Common myeloid progenitor, CD34-positive (primary cell): ENCODE measurements at regions not wholly inside any gene's neighbourhood (a gene's known extent, or its start where the extent isn't known, plus 50 kb on each side); places are given as distances from the start of the nearest gene placed in this dataset.

Experiments
- CTCF ChIA-PET: fragments of 350-600 bp; sonication (Branson Sonifier 250); formaldehyde crosslinking; loops from one replicate; lab custom pipeline; 2021; ENCODE audit warnings: antibody characterized with exemption; lab: Charles Lee
- POLR2A ChIA-PET: fragments of 350-600 bp; sonication (Branson Sonifier 250); formaldehyde crosslinking; loops from one replicate; lab custom pipeline; 2021; ENCODE audit warnings: antibody characterized with exemption; lab: Charles Lee
- DNase-seq, 3 donors: peaks; one replicate each; pipeline versions ENCODE4 v3.0.0 to v3.0.0-alpha.2; 2013
- H3K27ac ChIP-seq, 2 experiments: 1 replicate in 1 of 2; 2 replicates in 1 of 2; pipeline ENCODE4 v1.7.0; 2013; ENCODE audit warnings: inconsistent platforms in 2 of 2, low read length in 2 of 2, mild to moderate bottlenecking in 2 of 2, low read depth in 1 of 2, moderate library complexity in 1 of 2; ENCODE audit not compliant: severe bottlenecking in 2 of 2, insufficient read depth in 1 of 2, poor library complexity in 1 of 2
- H3K27me3 ChIP-seq, 5 experiments: replicated peaks in 2 of 5; 1 replicate in 3 of 5; 2 replicates in 2 of 5; pipeline versions ENCODE4 v1.6.1 to v1.7.0; 2013; ENCODE audit warnings: low read length in 4 of 5, mild to moderate bottlenecking in 2 of 5, moderate library complexity in 2 of 5, inconsistent platforms in 1 of 5; ENCODE audit not compliant: insufficient read depth in 5 of 5, control insufficient read depth in 4 of 5
- H3K36me3 ChIP-seq, 4 experiments: 1 replicate in 2 of 4; 2 replicates in 2 of 4; pipeline versions ENCODE4 v1.6.1 to v1.7.0; 2013; ENCODE audit warnings: low read length in 3 of 4, control low read depth in 1 of 4, mild to moderate bottlenecking in 1 of 4; ENCODE audit not compliant: control insufficient read depth in 4 of 4, insufficient read depth in 4 of 4
- H3K4me1 ChIP-seq, 4 experiments: 1 replicate in 3 of 4; 2 replicates in 1 of 4; pipeline versions ENCODE4 v1.6.1 to v1.7.1; 2013; ENCODE audit warnings: low read length in 3 of 4, mild to moderate bottlenecking in 3 of 4, control low read depth in 1 of 4, inconsistent platforms in 1 of 4, moderate library complexity in 1 of 4; ENCODE audit not compliant: control insufficient read depth in 4 of 4, insufficient read depth in 4 of 4; ENCODE audit errors: control extremely low read depth in 1 of 4
- H3K4me3 ChIP-seq, 7 experiments: 1 replicate in 4 of 7; 2 replicates in 3 of 7; pipeline versions ENCODE4 v1.5.1 to v1.7.0; 2013; ENCODE audit warnings: mild to moderate bottlenecking in 7 of 7, low read length in 6 of 7, moderate library complexity in 6 of 7, inconsistent platforms in 2 of 7, low read depth in 2 of 7, control low read depth in 1 of 7; ENCODE audit not compliant: insufficient read depth in 4 of 7, control insufficient read depth in 1 of 7; ENCODE audit errors: extremely low read depth in 1 of 7
- H3K9me3 ChIP-seq, 5 experiments: 1 replicate in 4 of 5; 2 replicates in 1 of 5; pipeline versions ENCODE4 v1.6.1 to v1.7.1; 2013; ENCODE audit warnings: low read length in 4 of 5, mild to moderate bottlenecking in 2 of 5, inconsistent platforms in 1 of 5, low read depth in 1 of 5, moderate library complexity in 1 of 5; ENCODE audit not compliant: control insufficient read depth in 4 of 5, insufficient read depth in 2 of 5; ENCODE audit errors: control extremely low read depth in 1 of 5
- WGBS: methylation state at CpG from one replicate; pipeline ENCODE4 v1.1.5; 2013; ENCODE audit not compliant: insufficient coverage; 5-methylcytosine and 5-hydroxymethylcytosine counted together

GRCh38 chr4:79780129-79780528 lies 292.9 kb downstream of the ANTXR2 start:
- Histone ChIP-seq H3K27ac (no peak overlapping the region), H3K4me1 (no peaks in the 10 kb centered on the region), H3K27me3 (no peaks in the 10 kb centered on the region), H3K36me3 (no peaks in the 10 kb centered on the region), H3K4me3 (no peak overlapping the region), H3K9me3 (peaks cover 0 to 11% (median 0%) of the 10 kb centered on the region in 5 experiments)
- no peak for DNase-seq
- CTCF ChIA-PET = no interaction called here
- POLR2A ChIA-PET = no interaction called here

DNA sequence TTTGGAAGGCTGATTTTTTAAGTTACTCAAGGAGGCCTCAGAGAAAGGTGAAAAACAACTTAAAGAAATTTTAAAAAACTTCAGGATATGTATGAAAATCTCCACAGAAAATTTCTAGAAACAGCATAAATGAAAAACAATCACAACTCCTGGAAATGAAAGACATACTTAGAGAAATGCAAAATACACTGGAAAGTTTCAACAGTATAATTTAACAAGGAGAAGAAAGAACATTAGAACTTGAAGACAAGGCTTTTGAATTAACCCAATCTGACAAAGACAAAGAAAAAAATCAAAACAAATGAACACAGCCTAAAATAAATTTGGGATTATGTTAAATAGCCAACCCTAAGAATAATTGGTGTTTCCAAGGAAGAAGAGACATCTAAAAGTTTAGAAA lies 300.5 kb downstream of the ANTXR2 start:
- Histone ChIP-seq H3K4me1 (no peaks in the 10 kb centered on the region), H3K4me3 (no peak overlapping the region), H3K36me3 (no peaks in the 10 kb centered on the region), H3K27me3 (no peaks in the 10 kb centered on the region), H3K27ac (no peak overlapping the region), H3K9me3 (peaks cover 1 to 37% (median 7%) of the 10 kb centered on the region in 5 experiments)
- CTCF ChIA-PET = no interaction called here
- POLR2A ChIA-PET = no interaction called here
- no peak for DNase-seq

DNA sequence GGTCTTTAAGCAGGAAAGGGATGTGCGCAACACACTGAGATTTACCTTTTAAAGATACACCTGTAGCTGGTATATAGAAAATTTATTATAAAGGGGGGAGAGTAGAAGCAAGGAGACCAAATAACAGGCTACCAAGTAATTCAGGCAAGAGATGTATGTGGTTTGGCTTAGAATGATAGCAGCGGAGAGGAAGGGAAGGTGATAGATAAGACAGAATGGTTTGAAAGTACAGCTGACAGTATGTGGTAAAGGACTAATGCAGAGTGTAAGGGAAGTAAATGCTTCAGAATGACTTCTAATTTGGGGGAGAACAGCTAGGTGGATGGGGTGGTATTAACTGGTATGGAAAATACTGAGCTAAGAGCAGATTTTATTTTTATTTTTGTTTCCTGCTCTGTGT lies 308.9 kb downstream of the ANTXR2 start:
- Histone ChIP-seq H3K4me3 (no peak overlapping the region), H3K36me3 (no peaks in the 10 kb centered on the region), H3K27me3 (no peaks in the 10 kb centered on the region), H3K27ac (no peak overlapping the region), H3K4me1 (no peaks in the 10 kb centered on the region), H3K9me3 (peaks cover 0 to 16% (median 4%) of the 10 kb centered on the region in 5 experiments)
- POLR2A ChIA-PET = no interaction called here
- CTCF ChIA-PET = interaction anchor here (0.7 kb wide), 1 partner anchor 8 kb away, joined by 3 read pairs; no protein-coding TSS in a partner anchor
- DNase-seq = peak; percentile 9 to 66 (median 44)
- 97% methylated on average over 2 of the region's 2 CpGs for WGBS

- H3K36me3 ChIP-seq = no peaks in the 10 kb centered on the region
- CTCF ChIA-PET = interaction anchor here (0.7 kb wide), 1 partner anchor 8 kb away, joined by 3 read pairs; no protein-coding TSS in a partner anchor
- peaks cover 0 to 16% (median 4%) of the 10 kb centered on the region in 5 experiments for H3K9me3 ChIP-seq
- H3K4me3 ChIP-seq = no peak overlapping the region
- WGBS = 100% methylated on average over 2 of the region's 4 CpGs
- H3K27ac ChIP-seq = no peak overlapping the region
- H3K27me3 ChIP-seq = no peaks in the 10 kb centered on the region
- POLR2A ChIA-PET = no interaction called here
- H3K4me1 ChIP-seq = no peaks in the 10 kb centered on the region
- no peak for DNase-seq
These were observed 309.4 kb downstream of the ANTXR2 start for GRCh38 chr4:79763486-79764075.

GRCh38 chr4:79759793-79760192 lies 313.2 kb downstream of the ANTXR2 start:
- Histone ChIP-seq H3K4me3 (no peak overlapping the region), H3K36me3 (no peaks in the 10 kb centered on the region), H3K27me3 (no peaks in the 10 kb centered on the region), H3K4me1 (no peaks in the 10 kb centered on the region), H3K27ac (no peak overlapping the region), H3K9me3 (no peaks in the 10 kb centered on the region)
- POLR2A ChIA-PET = no interaction called here
- no peak for DNase-seq
- CTCF ChIA-PET = interaction anchor here (0.8 kb wide), 1 partner anchor 125 kb away, joined by 3 read pairs; no protein-coding TSS in a partner anchor

- no peaks in the 10 kb centered on the region for H3K27me3 ChIP-seq
- ChIA-PET POLR2A (interaction anchor here (0.7 kb wide), 1 partner anchor 1286 kb away, joined by 4 read pairs; no protein-coding TSS in a partner anchor), CTCF (no interaction called here)
- H3K9me3 ChIP-seq = no peaks in the 10 kb centered on the region
- no peaks in the 10 kb centered on the region for H3K36me3 ChIP-seq
- H3K4me3 ChIP-seq = no peak overlapping the region
- H3K4me1 ChIP-seq = no peaks in the 10 kb centered on the region
- no peak for DNase-seq
- H3K27ac ChIP-seq = no peak overlapping the region
These were observed 315.4 kb downstream of the ANTXR2 start for GRCh38 chr4:79757600-79757999.

DNA sequence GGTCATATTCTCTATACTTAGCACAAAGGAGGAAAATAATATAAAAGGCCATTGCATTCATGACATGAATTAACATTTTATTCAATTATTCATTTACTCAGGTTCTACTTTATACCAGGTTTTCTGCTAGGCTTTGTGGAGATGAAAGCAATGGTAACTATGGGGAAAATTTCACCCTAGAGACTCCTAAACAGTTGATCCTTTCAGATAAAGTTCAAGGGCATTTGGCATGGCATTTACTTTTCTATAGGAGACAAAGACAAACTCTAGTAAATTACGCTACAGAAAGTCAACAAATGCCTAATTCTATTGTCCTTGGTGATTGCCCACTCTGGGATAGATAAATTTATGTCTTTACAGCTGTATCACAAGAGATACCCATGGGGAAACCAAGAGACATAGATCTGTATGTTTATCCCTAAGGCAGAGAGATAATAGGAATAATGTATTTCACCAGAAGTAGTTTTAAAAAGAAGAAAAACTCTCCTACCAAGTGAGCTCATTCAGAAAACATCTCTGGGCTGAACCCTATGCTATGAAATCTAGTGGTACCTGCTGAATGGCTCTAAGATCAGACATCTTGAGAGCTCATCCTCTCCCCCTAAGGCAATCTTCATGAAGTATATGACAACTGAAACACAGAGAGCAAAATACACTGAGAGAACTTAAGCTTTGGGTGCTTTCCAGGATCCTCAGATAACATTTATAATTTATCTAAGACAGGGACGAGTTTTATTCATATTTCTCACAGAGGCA lies 316.7 kb downstream of the ANTXR2 start:
- CTCF ChIA-PET = interaction anchor here (0.9 kb wide), 1 partner anchor 8 kb away, joined by 3 read pairs; no protein-coding TSS in a partner anchor
- Histone ChIP-seq H3K27me3 (no peaks in the 10 kb centered on the region), H3K4me3 (no peak overlapping the region), H3K9me3 (no peaks in the 10 kb centered on the region), H3K4me1 (no peaks in the 10 kb centered on the region), H3K27ac (no peak overlapping the region), H3K36me3 (no peaks in the 10 kb centered on the region)
- POLR2A ChIA-PET = no interaction called here
- DNase-seq = no peak
- 100% methylated on average over 1 of the region's 2 CpGs for WGBS
